Upper lobe of left lung (tissue), 6 donors: ENCODE measurements at regions not wholly inside any gene's neighbourhood (a gene's known extent, or its start where the extent isn't known, plus 50 kb on each side); places are given as distances from the start of the nearest gene placed in this dataset.

ENCODE experiments used
- ATAC-seq, 2 donors: fragments of 200-7000 bp; cut with Tn5 transposase; one replicate each; pipeline ENCODE4 v1.9.1; 2022; ENCODE audit warnings: mild to moderate bottlenecking in 2 of 2, moderate library complexity in 2 of 2; ENCODE audit not compliant: low FRiP score in 2 of 2
- DNase-seq, 2 donors: peaks; one replicate each; pipeline ENCODE4 v3.0.0-alpha.2; 2019 to 2020
- H3K27ac ChIP-seq, 4 donors: fragments of 200-600 bp; sonication (generic); one replicate each; pipeline ENCODE4 v1.5.1; 2016 to 2019
- H3K27me3 ChIP-seq, 4 donors: fragments of 200-600 bp; sonication (generic); one replicate each; pipeline ENCODE4 v1.5.1; 2017 to 2019
- H3K36me3 ChIP-seq, 4 donors: fragments of 200-600 bp; sonication (generic); one replicate each; pipeline ENCODE4 v1.5.1; 2016 to 2019
- H3K4me1 ChIP-seq, 4 donors: fragments of 200-600 bp; sonication (generic); one replicate each; pipeline ENCODE4 v1.5.1; 2018 to 2019
- H3K4me3 ChIP-seq, 4 donors: fragments of 200-600 bp; sonication (generic); one replicate each; pipeline ENCODE4 v1.5.1; 2017 to 2019; ENCODE audit warnings: mild to moderate bottlenecking in 2 of 4, moderate library complexity in 1 of 4
- H3K9me3 ChIP-seq, 4 donors: fragments of 200-600 bp; sonication (generic); one replicate each; pipeline ENCODE4 v1.5.1; 2018 to 2019
- EP300 ChIP-seq, 4 donors: sonication (generic); formaldehyde crosslinking; IDR thresholded peaks; one replicate each; pipeline ENCODE4 v1.5.1; 2017; ENCODE audit warnings: antibody characterized with exemption in 4 of 4, control low read depth in 2 of 4
- POLR2A ChIP-seq, 4 donors: fragments of 450-650 bp; IDR thresholded peaks; one replicate each; pipeline ENCODE4 v1.5.1; 2016 to 2017; ENCODE audit warnings: antibody characterized with exemption in 4 of 4, mild to moderate bottlenecking in 2 of 4
- POLR2AphosphoS5 ChIP-seq, 2 donors: sonication (generic); formaldehyde crosslinking; IDR thresholded peaks; one replicate each; pipeline ENCODE4 v1.5.1; 2017; ENCODE audit warnings: antibody characterized with exemption in 2 of 2
- WGBS, 2 donors: methylation state at CpG; one replicate each; pipeline ENCODE4 v1.1.5; 2017 to 2018; 5-methylcytosine and 5-hydroxymethylcytosine counted together
- TF ChIP-seq, protein P1 (sequence below), 6 experiments: fragments of 450-650 bp in 4 of 6; fragments of 200-600 bp in 2 of 6; sonication (generic) in 2 of 6; IDR thresholded peaks; one replicate each; pipeline ENCODE4 v1.5.1; 2016 to 2019; ENCODE audit warnings: antibody characterized with exemption in 6 of 6
- donor health status: DM: no; HTN: no; CAD: no; lungs with moderate emphysema.
- donor health status: DM: no; HTN: yes; CAD: no; lungs with severe emphysema.

DNA sequence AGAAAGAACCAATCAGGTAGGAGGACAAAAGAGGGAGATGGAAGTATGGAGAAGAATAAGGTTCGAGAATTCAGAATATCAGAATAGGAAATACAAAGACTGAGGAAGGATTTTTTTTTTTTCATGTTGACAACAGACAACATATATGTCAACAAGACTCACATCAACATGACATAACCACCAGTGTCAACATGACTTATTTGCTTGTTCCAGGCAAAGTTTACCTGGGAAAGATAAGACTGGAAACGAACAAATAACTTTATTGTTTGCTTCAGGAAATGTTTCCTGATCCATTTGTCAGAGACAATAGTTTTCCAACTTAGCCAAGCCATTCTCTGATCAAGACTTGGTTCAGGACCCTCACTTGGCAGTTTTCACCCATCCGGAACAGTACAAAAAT is 321.9 kb upstream of the NETO1 start:
- TF ChIP-seq POLR2AphosphoS5 (IDR thresholded peaks at IDR 0.05) (no peak), POLR2A (IDR thresholded peaks at IDR 0.05) (no peak), EP300 (IDR thresholded peaks at IDR 0.05) (no peak)
- TF ChIP-seq, protein P1, sequence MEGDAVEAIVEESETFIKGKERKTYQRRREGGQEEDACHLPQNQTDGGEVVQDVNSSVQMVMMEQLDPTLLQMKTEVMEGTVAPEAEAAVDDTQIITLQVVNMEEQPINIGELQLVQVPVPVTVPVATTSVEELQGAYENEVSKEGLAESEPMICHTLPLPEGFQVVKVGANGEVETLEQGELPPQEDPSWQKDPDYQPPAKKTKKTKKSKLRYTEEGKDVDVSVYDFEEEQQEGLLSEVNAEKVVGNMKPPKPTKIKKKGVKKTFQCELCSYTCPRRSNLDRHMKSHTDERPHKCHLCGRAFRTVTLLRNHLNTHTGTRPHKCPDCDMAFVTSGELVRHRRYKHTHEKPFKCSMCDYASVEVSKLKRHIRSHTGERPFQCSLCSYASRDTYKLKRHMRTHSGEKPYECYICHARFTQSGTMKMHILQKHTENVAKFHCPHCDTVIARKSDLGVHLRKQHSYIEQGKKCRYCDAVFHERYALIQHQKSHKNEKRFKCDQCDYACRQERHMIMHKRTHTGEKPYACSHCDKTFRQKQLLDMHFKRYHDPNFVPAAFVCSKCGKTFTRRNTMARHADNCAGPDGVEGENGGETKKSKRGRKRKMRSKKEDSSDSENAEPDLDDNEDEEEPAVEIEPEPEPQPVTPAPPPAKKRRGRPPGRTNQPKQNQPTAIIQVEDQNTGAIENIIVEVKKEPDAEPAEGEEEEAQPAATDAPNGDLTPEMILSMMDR (IDR thresholded peaks at IDR 0.05) = no peak
- no peak for ATAC-seq
- WGBS, 2 donors = 46 to 67% methylated on average over 3 of the region's 3 CpGs

DNA sequence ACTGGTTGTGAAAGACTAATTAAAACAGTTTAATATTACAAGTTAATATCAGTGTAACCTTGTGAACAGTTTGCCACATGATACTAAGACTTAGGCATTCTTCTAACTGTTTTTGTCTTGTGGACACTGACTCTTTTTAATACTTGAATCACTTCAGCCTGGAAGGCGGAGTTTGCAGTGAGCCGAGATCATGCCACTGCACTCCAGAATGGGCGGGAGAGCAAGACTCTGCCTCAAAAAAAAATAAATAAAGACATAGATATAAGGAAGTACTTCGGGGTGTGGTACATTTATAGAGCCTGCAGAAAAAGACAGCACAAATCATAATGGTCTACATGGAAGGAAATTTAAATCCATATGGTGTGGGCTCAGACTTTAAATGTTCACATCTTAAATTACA is 300.4 kb upstream of the NETO1 start:
- Histone ChIP-seq H3K27me3 (no peaks in the 10 kb centered on the region), H3K9me3 (no peaks in the 10 kb centered on the region), H3K4me1 (no peaks in the 10 kb centered on the region), H3K27ac (no peak overlapping the region), H3K4me3 (no peak overlapping the region), H3K36me3 (no peaks in the 10 kb centered on the region)
- TF ChIP-seq EP300 (IDR thresholded peaks at IDR 0.05) (no peak), POLR2AphosphoS5 (IDR thresholded peaks at IDR 0.05) (no peak), POLR2A (IDR thresholded peaks at IDR 0.05) (no peak)
- TF ChIP-seq, protein P1 (IDR thresholded peaks at IDR 0.05) = no peak
- ATAC-seq (no peak), DNase-seq (no peak)
- 52 to 54% methylated on average over 4 of the region's 4 CpGs for WGBS, 2 donors

More for the DNA sequence above, 321.9 kb upstream of the NETO1 start:
- DNase-seq = no peak
- Histone ChIP-seq H3K36me3 (no peaks in the 10 kb centered on the region), H3K4me3 (no peak overlapping the region), H3K27me3 (no peaks in the 10 kb centered on the region), H3K9me3 (no peaks in the 10 kb centered on the region), H3K4me1 (no peaks in the 10 kb centered on the region), H3K27ac (no peak overlapping the region)

DNA sequence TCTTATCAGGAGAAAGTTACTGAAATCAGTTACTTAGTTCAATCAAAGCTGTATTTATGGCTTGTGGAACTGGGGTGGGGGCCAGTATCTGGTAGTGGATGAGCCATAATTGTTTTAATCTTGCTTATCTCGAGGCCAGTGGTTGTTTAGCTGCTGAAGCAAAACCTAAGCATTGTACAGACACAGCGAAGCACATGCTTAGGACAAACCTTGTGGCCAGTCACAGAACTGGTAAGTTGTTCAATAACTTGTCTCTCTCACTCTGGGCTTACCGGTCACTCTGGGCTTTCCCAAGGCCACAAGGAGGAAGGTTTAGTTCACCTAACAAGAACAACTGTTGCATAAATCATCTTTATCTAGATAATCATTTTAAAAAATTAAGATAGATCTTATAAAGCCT is 296.6 kb upstream of the NETO1 start:
- no peak overlapping the region for H3K27ac ChIP-seq
- no peak for ATAC-seq
- no peaks in the 10 kb centered on the region for H3K9me3 ChIP-seq
- H3K36me3 ChIP-seq = no peaks in the 10 kb centered on the region
- H3K4me1 ChIP-seq = no peaks in the 10 kb centered on the region
- no peak for TF ChIP-seq EP300 (IDR thresholded peaks at IDR 0.05)
- TF ChIP-seq, protein P1 (IDR thresholded peaks at IDR 0.05) = no peak
- H3K27me3 ChIP-seq = no peaks in the 10 kb centered on the region
- no peak overlapping the region for H3K4me3 ChIP-seq
- WGBS, 2 donors = 78 to 85% methylated on average over 3 of the region's 3 CpGs
- no peak for DNase-seq

- DNase-seq = no peak
- WGBS, 2 donors = 58 to 63% methylated on average over 1 of the region's 1 CpG
- H3K4me3 ChIP-seq = no peak overlapping the region
- no peaks in the 10 kb centered on the region for H3K36me3 ChIP-seq
- no peaks in the 10 kb centered on the region for H3K27me3 ChIP-seq
- no peak for ATAC-seq
- TF ChIP-seq POLR2A (IDR thresholded peaks at IDR 0.05) (no peak), POLR2AphosphoS5 (IDR thresholded peaks at IDR 0.05) (no peak), EP300 (IDR thresholded peaks at IDR 0.05) (no peak)
- TF ChIP-seq, protein P1 (IDR thresholded peaks at IDR 0.05) = no peak
- no peak overlapping the region for H3K27ac ChIP-seq
- no peaks in the 10 kb centered on the region for H3K9me3 ChIP-seq
- H3K4me1 ChIP-seq = no peaks in the 10 kb centered on the region
These were observed 295.4 kb upstream of the NETO1 start for GRCh38 chr18:73163236-73163635.

DNA sequence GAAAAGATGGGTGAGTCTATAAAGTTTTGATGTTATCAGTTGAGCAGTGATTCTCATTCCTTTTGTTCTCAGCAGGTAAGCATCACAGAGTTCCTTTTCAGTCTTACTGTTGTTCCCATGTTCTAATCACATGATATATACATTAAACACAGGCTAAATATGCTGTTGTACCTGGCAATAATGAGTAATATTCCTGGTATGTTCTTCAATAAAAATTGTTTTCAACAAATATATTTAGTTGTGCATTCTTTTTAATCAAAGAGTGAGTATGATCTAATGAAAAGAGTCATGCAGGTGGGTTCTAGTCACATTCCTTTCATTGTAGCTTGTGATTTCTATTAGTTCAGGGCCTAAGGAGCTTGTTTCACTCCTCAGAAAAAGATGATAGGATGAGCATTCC is 288.3 kb upstream of the NETO1 start:
- no peak for DNase-seq
- Histone ChIP-seq H3K27ac (no peak overlapping the region), H3K9me3 (no peaks in the 10 kb centered on the region), H3K4me3 (no peak overlapping the region), H3K4me1 (no peaks in the 10 kb centered on the region), H3K27me3 (no peaks in the 10 kb centered on the region), H3K36me3 (no peaks in the 10 kb centered on the region)
- TF ChIP-seq EP300 (IDR thresholded peaks at IDR 0.05) = no peak
- TF ChIP-seq POLR2A (IDR thresholded peaks at IDR 0.05) = no peak
- TF ChIP-seq, protein P1 (IDR thresholded peaks at IDR 0.05) = no peak
- TF ChIP-seq POLR2AphosphoS5 (IDR thresholded peaks at IDR 0.05) = no peak
- no peak for ATAC-seq
